ENCODE measurements at regions not wholly inside any gene's neighbourhood (a gene's known extent, or its start where the extent isn't known, plus 50 kb on each side); places are given as distances from the start of the nearest gene placed in this dataset.

GRCh38 chr11:111194860-111195568, 50.5 kb upstream of the POU2AF2 start:
- no peak for DNase-seq

DNA sequence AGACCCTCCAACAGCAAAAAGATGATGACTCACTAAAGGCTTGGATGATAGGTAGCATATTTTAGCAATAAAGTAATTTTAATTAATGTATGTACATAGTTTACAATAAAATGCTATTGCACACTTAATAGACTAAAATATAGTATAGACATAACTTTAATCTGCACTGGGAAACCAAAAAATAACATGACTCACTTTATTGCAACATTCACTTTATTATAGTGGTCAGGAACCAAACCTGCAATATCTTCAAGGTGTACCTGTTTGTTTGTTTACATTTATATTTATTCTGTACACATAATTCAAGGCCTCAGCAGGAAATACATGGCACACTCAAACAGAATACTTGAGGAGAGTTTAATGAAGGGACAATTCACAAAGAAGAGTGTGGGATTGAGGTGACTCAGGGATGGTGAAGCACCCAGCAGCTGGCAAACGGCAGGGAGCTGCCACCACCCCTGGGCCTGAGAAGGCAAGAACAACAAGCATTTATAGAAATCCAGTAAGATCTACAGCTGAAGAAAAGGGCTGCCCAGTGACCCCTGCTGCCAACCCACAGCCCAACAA, 51.5 kb upstream of the POU2AF2 start:
- no peak for DNase-seq

DNA sequence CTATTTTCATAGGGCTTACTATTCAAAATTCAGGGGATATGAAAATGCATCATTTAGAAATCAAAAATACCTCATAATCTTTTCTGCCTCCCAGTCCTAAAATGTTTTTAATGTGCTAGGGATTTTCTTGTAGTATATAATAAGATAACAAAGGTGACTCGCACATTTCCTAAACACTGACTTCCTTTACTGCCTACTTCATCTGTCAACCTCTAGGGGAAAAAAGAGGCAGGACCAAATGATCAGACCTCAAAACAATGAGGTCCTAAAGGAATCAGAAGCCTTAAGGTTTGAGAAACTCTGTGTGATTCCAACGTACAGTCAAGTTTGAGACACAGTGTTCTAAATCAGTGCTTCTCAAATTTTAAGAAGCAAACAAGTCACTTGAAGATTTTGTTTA, 56.1 kb upstream of the POU2AF2 start:
- peak; percentile 32 for DNase-seq

DNA sequence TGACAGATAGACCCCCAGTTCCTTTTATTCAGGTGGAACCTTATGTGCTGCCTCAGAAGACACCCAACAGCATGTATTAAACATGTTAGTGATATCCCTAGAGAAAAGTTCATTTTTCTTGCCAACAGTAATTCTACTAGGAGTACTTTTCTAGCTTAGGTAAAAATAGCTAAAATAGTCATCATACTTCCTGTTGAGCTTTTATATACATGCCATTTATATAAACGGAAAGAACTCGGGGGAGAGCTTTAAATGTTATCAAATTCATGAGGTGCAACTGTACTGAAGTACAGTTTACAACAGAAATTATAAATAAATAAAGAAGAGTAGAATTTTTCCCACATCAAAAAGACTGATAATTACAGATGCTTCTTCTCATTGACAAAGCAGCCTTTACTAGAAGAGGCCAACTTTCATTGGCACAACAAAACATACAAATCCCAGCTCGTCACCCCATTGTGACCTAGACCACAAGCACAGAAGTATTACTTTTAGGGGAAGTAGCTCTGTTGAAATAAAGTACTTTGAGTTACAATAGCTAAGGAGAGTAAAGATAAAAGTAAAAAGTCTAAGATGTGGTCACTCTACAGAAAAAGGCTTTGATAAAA, 59.1 kb upstream of the POU2AF2 start:
- no peak for DNase-seq

- DNase-seq = peak; percentile 64
These were observed 60.3 kb upstream of the POU2AF2 start for GRCh38 chr11:111185266-111185665.

DNA sequence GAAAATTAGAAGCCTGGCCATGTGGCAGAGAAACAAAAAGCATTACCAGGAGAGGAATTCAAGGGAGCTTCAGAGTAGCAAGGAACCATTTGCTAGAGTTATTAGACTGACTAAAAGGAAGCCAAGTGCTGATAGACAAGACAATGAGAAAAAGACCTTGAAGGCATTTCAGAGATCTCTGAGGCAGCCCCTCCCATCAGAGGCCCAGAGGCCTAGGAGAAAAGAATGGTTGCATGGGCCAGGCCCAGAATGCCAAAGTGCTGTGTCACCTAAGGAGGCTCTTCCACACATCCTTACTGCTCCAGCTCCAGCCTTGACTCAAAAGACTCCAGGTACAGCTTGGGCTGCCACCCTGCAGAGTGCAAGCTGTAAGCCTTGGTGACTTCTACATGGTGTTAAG, 61.8 kb upstream of the POU2AF2 start:
- DNase-seq = peak; percentile 33

GRCh38 chr11:111179184-111179910, 66.2 kb upstream of the POU2AF2 start:
- no peak for DNase-seq

- DNase-seq = no peak
These were observed 68.3 kb upstream of the POU2AF2 start for GRCh38 chr11:111177037-111177871.

DNA sequence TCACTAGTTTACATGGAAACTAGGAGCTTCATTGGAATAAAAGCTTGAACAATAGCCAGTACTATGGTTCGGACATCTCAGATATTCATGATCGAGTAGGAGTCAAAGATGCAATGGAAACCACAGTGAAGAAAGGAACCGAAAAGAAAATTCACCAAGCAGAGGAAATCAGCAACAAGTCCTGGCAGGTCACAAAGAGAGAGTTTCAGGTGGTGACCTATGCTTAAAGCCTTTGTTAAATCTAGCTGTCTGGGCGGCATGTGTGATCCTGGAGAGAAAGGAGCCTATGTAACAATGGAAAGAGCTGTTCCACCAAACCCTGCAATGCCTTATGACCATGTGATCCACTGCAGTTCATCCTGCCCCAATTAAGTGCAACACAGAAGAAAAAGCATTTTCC, 68.9 kb upstream of the POU2AF2 start:
- DNase-seq = no peak

- DNase-seq = no peak
These were observed 72.3 kb upstream of the POU2AF2 start for GRCh38 chr11:111173221-111173620.

GRCh38 chr11:111172321-111172862, 73.1 kb upstream of the POU2AF2 start:
- DNase-seq = no peak

DNA sequence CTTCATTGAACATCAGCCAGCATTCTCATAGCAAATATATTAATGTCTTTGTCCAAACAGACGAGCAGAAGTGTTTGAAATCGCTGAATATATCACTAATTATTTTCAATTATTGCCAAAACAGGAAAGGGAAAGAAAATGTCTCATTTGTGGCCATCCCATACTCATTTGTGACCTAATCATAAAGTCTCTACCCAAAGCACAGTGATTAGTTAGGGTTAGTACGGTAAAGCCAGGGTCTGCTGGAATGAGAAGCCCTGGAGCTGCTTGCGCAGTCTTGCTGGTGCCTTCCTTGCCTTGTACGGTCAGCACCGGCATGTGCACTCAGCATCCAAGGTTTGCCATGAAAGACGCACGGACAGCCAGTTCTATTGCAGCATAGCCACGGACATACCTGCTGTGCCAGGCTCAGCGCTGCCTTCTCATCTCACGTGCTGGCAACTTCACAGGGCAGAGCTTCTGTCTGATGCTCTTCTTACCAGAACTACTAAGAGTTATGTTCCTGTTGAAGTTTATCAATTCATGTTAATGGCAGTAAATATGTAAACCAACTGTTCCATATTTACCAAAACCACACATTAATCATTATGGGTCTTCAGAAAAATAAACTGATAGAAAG, 74.7 kb upstream of the POU2AF2 start:
- DNase-seq = no peak

GRCh38 chr11:111169367-111169766, 76.2 kb upstream of the POU2AF2 start:
- no peak for DNase-seq

DNA sequence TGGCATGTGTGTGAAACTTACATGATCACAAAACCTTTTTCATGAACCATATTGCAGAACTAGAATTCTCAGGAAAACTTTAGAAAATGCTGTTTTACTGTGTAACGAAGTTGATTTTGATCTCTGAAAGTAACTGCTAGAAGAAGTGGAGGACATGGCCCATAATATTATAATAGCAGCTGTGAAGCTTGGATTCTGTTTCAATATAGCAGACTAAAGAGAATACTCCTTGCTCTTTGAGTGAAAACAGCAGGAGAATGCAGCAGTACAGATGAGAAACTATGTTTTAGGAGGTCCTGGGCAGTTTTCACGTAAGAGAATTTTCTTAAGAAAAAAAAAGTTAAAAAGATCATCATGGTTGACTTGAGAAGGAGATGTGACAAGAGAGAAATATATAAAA, 76.7 kb upstream of the POU2AF2 start:
- no peak for DNase-seq

- DNase-seq = no peak
These were observed 77.9 kb upstream of the POU2AF2 start for GRCh38 chr11:111167666-111168065.

DNA sequence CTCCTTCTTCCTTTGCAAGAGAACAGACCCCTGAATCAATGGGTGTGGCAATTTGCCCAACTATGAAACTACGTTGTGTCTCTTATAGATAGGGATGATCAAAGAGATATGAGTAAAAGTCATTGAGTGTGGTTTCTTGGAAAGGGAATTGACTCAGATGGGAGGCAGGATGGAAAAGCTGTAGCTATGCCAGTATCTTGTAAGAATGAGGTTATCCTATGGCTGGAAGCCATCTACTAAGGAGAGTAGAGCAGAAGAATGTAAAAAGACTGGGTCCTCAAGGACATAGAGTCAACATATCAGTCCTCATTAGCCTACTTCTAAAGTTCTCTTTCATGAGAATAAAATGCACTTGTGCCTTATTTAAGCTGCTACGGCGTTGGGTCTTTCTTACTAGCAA, 78.9 kb upstream of the POU2AF2 start:
- DNase-seq = no peak

DNA sequence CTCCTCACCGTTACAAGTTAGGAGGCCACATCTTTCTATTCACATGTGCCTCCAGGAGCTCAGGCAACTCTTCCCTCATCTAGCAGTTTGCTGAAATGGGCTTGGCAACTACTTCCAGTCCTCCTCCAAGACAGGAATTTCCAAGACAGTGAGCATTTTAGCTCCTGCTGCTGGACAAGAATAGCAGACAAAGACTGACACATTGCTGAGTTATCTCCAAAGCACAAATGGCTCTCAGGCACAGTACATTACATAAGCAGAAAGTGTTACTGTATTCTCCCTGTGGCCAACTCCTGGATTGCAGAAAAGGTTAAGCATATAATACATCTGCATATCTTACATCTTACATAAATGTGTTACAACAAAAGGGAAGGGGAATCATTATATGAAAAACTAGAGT, 83.2 kb upstream of the POU2AF2 start:
- no peak for DNase-seq

DNA sequence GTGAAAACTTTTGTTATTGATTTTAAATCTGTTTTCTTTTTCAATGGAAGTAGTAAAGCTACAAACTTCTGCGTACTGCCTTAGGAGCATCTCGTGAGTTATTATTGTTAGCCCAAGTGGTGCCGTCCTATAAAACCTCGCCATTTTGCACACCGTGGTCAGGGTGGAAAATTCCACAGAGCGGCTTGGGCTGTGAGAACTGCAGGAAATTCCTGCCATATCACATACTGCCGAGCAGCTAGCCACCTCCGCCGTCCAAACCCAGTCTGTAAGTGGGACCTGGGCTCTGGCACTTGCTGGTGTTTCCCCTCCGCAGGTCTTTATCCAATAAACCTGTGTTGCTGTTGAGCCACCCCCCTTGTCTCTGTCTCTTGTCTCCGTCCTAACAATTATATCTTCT, 88.0 kb upstream of the POU2AF2 start:
- DNase-seq = no peak

GRCh38 chr11:111155021-111155420, 90.5 kb upstream of the POU2AF2 start:
- no peak for DNase-seq

GRCh38 chr11:111153194-111153593, 92.3 kb upstream of the POU2AF2 start:
- DNase-seq = no peak

- DNase-seq = no peak
These were observed 96.6 kb upstream of the POU2AF2 start for GRCh38 chr11:111148953-111149352.

DNA sequence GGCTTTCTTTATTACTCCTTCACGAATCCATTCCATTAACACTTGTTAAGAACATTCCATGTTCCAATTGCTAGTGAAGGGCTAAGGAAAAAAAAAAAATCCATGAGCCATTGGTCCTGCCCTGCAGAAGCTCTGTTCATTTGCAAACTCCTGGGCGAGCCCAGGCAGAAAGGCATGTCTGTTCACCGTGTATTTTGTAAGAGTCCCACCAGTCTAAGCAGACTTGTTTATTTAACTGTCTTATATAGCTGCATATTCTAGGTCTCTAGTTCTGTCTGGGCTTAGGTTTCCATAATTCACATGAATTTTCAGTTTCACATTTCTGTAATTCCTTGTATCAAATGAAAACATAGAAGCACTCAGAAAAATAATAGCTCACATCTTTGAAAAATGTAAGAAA, 97.4 kb upstream of the POU2AF2 start:
- DNase-seq = no peak

All from fibroblast of skin of right quadriceps (primary cell).